Esophagus squamous epithelium (tissue), 4 donors: ENCODE measurements at regions not wholly inside any gene's neighbourhood (a gene's known extent, or its start where the extent isn't known, plus 50 kb on each side); places are given as distances from the start of the nearest gene placed in this dataset.

Source experiments
- CTCF ChIP-seq, 6 experiments: fragments of 450-650 bp in 4 of 6; fragments of 200-600 bp in 2 of 6; sonication (generic) in 2 of 6; IDR thresholded peaks; one replicate each; pipeline ENCODE4 v1.5.1; 2016 to 2019; ENCODE audit warnings: antibody characterized with exemption in 6 of 6, mild to moderate bottlenecking in 4 of 6, moderate library complexity in 4 of 6
- POLR2A ChIP-seq, 4 donors: fragments of 450-650 bp; IDR thresholded peaks; one replicate each; pipeline ENCODE4 v1.6.1; 2017; ENCODE audit warnings: antibody characterized with exemption in 4 of 4, mild to moderate bottlenecking in 4 of 4, moderate library complexity in 3 of 4

GRCh38 chr4:117560329-117560728, 474.0 kb upstream of the NDST3 start:
- no peak for TF ChIP-seq POLR2A (IDR thresholded peaks at IDR 0.05)
- TF ChIP-seq CTCF (IDR thresholded peaks at IDR 0.05), result no peak
